H1 (cell line): ENCODE measurements at regions not wholly inside any gene's neighbourhood (a gene's known extent, or its start where the extent isn't known, plus 50 kb on each side); places are given as distances from the start of the nearest gene placed in this dataset.

Experiments used
- BRCA1 ChIP-seq: IDR thresholded peaks from 2 replicates; pipeline ENCODE4 v1.6.1; 2012; ENCODE audit warnings: low read depth, low read length, improper control_type of control experiment
- CREB1 ChIP-seq: IDR thresholded peaks from 2 replicates; pipeline ENCODE4 v1.6.1; 2012; ENCODE audit warnings: inconsistent platforms
- MAFK ChIP-seq: IDR thresholded peaks from 2 replicates; pipeline ENCODE4 v1.6.1; 2012; ENCODE audit warnings: low read depth, mild to moderate bottlenecking, improper control_type of control experiment, low read length
- POLR2AphosphoS5 ChIP-seq: IDR thresholded peaks from 2 replicates; pipeline ENCODE4 v1.6.1; 2011; ENCODE audit warnings: low read depth, low read length
- RAD21 ChIP-seq, 2 experiments: IDR thresholded peaks in 1 of 2; conservative IDR thresholded peaks in 1 of 2; 2 replicates each; pipeline ENCODE4 v1.6.1; 2011; ENCODE audit warnings: low read depth in 2 of 2, low read length in 2 of 2, improper control_type of control experiment in 1 of 2, inconsistent platforms in 1 of 2, mild to moderate bottlenecking in 1 of 2, moderate library complexity in 1 of 2
- RNF2 ChIP-seq: fragments of 200-900, 300-1000 bp; sonication (generic); IDR thresholded peaks from 2 replicates; pipeline ENCODE4 v1.7.1; 2016; ENCODE audit warnings: borderline replicate concordance, low read depth, mild to moderate bottlenecking, antibody characterized with exemption, low read length; ENCODE audit not compliant: poor library complexity, severe bottlenecking; ENCODE audit errors: missing control alignments
- SIX5 ChIP-seq: IDR thresholded peaks from 2 replicates; pipeline ENCODE4 v1.6.1; 2011; ENCODE audit warnings: mild to moderate bottlenecking, low read depth, low read length
- TF ChIP-seq, protein P1 (sequence below): IDR thresholded peaks from 2 replicates; pipeline ENCODE4 v1.6.1; 2011; ENCODE audit warnings: low read depth, mild to moderate bottlenecking, low read length; ENCODE audit not compliant: insufficient read depth

DNA sequence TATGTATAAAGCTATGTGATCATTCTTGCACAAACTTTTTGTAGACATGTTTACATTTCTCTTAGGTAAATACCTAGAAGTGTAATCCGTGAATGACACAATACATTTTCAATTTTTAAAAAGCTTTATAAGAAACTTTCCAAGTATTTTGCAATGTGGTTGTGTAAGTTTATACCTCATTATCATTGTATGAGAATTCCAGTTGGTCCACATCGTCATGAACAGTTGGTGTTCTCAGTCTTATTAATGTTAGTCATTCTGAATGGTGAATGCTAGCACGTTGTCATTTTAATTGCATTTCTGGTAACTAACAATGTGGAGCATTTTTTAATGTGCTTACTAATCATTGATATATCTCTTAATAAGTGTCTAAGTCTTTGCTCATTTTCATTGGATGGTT, 116.5 kb upstream of the F13A1 start (continued):
- TF ChIP-seq RAD21 (IDR thresholded peaks at IDR 0.05 in 1 of 2, conservative IDR thresholded peaks at IDR 0.05 in 1 of 2; ENCODE audit: low read depth in 2 of 2, low read length in 2 of 2) (no peak), RNF2 (no peak), MAFK (no peak), POLR2AphosphoS5 (no peak), SIX5 (no peak), BRCA1 (no peak), CREB1 (no peak)
- TF ChIP-seq, protein P1, sequence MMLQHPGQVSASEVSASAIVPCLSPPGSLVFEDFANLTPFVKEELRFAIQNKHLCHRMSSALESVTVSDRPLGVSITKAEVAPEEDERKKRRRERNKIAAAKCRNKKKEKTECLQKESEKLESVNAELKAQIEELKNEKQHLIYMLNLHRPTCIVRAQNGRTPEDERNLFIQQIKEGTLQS = no peak
